HG02623 (cell line): ENCODE measurements at regions not wholly inside any gene's neighbourhood (a gene's known extent, or its start where the extent isn't known, plus 50 kb on each side); places are given as distances from the start of the nearest gene placed in this dataset.
A peak's percentile ranks its signal among the peaks of the same experiment; 100 is the strongest.

Experiments used
- ATAC-seq: cut with Tn5 transposase; IDR thresholded peaks from one replicate; pipeline ENCODE4 v1.9.1; 2021; ENCODE audit warnings: moderate library complexity; ENCODE audit not compliant: unreplicated experiment

DNA sequence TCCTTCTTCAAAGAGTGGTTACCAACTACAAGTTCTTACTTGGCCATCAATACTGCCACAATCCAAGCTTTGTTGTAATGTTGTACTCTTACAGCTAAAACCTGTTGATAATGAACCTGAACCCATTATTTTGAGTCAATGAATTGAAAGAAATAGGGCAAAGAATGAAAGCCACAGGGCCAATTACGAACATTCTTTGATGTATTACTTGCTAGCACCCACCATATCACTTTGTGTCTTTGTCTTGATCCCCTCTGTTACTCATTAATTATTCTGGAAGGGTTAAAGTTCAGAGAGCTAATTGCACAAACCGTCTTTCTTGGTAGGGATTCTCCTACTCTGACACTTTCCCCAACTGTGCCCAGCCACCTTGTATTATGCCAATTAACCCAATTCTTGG lies 53.2 kb upstream of the TFEC start:
- no peak for ATAC-seq

DNA sequence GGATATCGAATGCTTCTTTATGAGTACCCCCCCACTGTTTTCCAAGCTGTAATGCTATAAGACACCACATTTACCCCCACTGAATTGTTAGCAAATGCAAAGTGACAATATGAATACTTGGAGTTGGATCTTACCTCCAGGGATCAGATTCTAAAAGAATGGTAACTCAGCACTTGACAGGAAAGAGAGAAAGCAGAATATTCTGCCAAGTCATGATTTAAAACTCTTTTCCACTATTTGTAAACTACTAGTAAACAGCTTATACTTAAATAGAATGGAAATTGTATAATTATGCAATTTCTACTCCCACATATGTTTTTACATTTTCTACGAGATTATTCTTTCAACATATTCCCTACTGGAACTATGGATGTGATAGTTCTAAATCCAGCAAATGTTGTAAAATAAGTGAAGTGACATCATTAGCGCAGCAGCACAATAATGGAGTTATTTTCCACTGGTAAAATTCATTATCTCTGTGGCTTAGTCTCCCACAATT lies 56.0 kb upstream of the TFEC start:
- ATAC-seq: no peak

- no peak for ATAC-seq
Observed at GRCh38 chr7:116087291-116087690, 56.7 kb upstream of the TFEC start.

DNA sequence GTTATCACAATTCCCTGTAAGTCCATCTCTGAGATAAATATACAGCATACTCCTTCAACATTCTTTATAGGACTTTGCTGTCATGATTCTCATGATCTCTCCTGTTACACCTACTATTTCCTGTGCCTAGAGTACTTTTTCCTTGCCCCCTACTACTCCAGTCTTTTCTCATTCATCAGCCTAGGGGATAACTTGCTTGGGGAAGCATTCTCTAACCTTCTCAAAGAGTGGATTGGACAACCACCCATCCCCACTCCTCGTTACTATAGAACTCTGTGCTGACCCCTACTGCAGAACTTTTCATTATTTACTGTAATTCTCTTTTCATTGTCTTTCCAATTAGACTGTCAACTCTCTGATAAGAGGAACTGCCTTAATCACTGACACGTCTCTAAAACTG lies 57.4 kb upstream of the TFEC start:
- no peak for ATAC-seq

- ATAC-seq: no peak
Observed at GRCh38 chr7:116089293-116089692, 58.7 kb upstream of the TFEC start.

GRCh38 chr7:116093516-116094301 lies 63.1 kb upstream of the TFEC start:
- ATAC-seq: no peak

DNA sequence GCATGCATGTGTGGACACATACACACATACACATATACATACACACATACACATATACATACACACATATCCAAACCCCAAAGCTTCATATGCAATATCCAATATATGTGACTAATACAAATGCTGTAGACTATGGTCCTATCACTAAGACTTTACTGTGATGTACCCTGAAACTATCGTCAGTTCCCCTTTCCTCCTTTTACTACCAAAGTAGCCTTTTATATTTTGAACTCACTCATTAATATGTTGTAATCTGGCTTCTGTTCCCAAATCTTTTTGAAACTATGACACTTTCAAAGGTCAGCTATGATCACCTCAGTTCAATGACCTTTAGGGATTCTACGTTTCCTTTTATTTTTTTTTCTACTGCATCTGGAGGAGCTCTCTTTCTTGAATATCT lies 64.8 kb upstream of the TFEC start:
- no peak for ATAC-seq

- no peak for ATAC-seq
Observed at GRCh38 chr7:116097365-116098009, 66.9 kb upstream of the TFEC start.

DNA sequence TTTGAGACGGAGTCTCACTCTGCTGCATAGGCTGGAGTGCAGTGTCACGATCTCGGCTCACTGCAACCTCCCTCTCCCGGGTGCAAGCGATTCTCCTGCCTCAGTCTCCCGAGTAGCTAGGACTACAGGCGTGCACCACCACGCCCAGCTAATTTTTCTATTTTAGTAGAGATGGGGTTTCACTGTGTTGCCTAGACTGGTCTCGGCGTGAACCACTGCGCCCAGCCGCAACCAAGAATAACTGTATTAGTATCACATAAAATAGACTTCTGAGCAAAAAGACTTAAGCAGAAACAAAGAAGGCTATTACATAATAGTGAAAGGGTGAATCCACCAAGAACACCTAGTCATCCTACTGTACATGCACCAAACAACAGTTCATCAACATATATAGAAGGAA lies 67.6 kb upstream of the TFEC start:
- no peak for ATAC-seq

- ATAC-seq: no peak
Observed at GRCh38 chr7:116100626-116101025, 70.1 kb upstream of the TFEC start.

DNA sequence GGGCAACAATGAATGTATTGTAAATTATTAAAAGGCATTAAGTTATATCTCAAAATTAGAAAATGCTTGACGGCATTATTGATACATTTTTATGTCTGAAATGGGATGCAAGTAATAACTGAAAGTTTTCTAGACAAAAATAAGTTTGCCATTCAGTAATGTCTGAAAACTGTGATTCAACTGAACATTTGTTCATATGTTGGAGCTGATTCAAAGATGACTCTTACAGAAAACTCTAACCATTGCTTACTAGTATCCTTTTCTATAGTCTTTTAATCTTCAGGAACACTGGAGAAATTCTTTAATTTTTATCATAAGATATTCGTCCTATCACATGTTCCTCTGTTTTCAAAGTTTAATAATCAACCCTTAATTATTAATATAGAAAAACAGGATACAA lies 71.1 kb upstream of the TFEC start:
- ATAC-seq: no peak

- no peak for ATAC-seq
Observed at GRCh38 chr7:116111475-116111874, 80.9 kb upstream of the TFEC start.

GRCh38 chr7:116113310-116113709 lies 82.7 kb upstream of the TFEC start:
- ATAC-seq: no peak

GRCh38 chr7:116120839-116121238 lies 89.5 kb upstream of the TES start:
- no peak for ATAC-seq

GRCh38 chr7:116122972-116123595 lies 87.3 kb upstream of the TES start:
- ATAC-seq: no peak

- ATAC-seq: no peak
Observed at GRCh38 chr7:116128139-116128538, 82.2 kb upstream of the TES start.

DNA sequence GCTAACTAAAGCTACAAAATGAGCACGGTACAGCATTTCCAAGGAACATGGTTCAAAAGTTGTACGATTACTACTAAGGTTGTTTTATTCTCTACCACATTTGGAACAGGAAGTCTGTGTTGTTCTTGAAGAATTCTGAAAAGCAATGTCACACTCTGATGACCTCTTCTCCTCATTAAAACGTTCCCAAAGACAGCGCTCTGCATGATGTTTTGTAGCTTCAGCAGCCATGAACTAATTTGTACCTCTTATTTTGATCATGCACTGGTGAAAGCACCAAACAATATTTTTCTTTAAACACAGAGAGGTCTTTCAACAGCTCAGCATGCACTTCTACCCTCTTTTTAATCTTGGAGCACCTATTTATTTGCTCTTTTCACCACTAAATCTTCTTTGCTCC lies 75.0 kb upstream of the TES start:
- ATAC-seq: no peak

GRCh38 chr7:116138202-116138801 lies 72.0 kb upstream of the TES start:
- peak; percentile 98 for ATAC-seq

GRCh38 chr7:116139007-116139406 lies 71.3 kb upstream of the TES start:
- ATAC-seq: no peak

DNA sequence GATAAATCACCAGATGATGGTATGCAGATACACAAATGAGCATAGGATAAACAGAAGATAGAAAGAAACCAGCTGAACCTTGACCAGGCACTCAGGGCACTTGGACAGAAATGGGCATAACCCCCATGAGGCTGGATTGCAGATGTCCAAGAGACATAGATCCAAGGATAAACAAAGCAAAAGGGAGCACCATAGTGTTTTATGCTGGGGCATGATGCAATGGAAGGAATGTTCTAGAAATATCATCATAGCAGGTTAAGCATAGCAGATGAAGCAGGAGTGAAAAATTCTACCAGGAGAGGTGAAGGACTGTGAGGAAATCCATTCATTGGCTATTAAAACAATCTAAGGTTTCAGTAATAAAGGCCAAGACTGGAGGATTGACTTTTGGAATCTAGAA lies 70.5 kb upstream of the TES start:
- ATAC-seq: no peak

GRCh38 chr7:116142374-116142773 lies 68.0 kb upstream of the TES start:
- no peak for ATAC-seq

DNA sequence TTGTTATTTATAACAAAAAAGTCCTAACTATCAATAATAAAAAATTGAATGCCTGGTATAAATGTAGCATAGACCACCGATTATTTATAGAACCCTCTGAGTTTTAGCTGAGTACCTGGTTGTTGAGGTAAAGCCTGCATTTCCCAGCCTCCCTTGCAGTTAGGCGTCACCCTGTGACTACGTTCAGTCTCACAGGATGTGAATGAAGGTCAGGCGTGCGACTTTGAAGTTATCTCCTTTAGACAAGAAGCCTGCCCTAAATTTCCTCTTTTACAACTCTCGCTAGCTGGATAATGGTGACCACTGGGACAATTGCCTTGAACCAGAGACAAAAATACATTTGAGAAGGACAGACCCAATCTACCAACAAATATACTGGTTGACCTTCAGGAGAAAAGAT lies 67.5 kb upstream of the TES start:
- ATAC-seq: no peak
